Stomach (tissue), 4 donors: ENCODE measurements at regions not wholly inside any gene's neighbourhood (a gene's known extent, or its start where the extent isn't known, plus 50 kb on each side); places are given as distances from the start of the nearest gene placed in this dataset.

Experiments
- CTCF ChIP-seq, 7 experiments: fragments of 450-650 bp in 4 of 7; fragments of 200-600 bp in 3 of 7; sonication (generic) in 3 of 7; IDR thresholded peaks; one replicate each; pipeline ENCODE4 v1.5.1; 2016 to 2019; ENCODE audit warnings: antibody characterized with exemption in 7 of 7, control low read depth in 2 of 7, mild to moderate bottlenecking in 1 of 7
- EP300 ChIP-seq: sonication (generic); formaldehyde crosslinking; IDR thresholded peaks from one replicate; pipeline ENCODE4 v1.6.1; 2017; ENCODE audit warnings: antibody characterized with exemption
- POLR2A ChIP-seq, 4 donors: fragments of 450-650 bp; IDR thresholded peaks; one replicate each; pipeline ENCODE4 v1.6.1; 2016; ENCODE audit warnings: antibody characterized with exemption in 4 of 4, control low read depth in 2 of 4, mild to moderate bottlenecking in 1 of 4, moderate library complexity in 1 of 4
- POLR2AphosphoS5 ChIP-seq, 3 donors: sonication (generic); formaldehyde crosslinking; IDR thresholded peaks; one replicate each; pipeline ENCODE4 v1.6.1; 2016; ENCODE audit warnings: antibody characterized with exemption in 3 of 3

GRCh38 chr10:131781076-131781475 is 119.7 kb upstream of the PPP2R2D start:
- TF ChIP-seq POLR2A (IDR thresholded peaks at IDR 0.05) (no peak), CTCF (IDR thresholded peaks at IDR 0.05) (no peak), EP300 (no peak), POLR2AphosphoS5 (IDR thresholded peaks at IDR 0.05) (no peak)
